GM19372 (cell line): ENCODE measurements at regions not wholly inside any gene's neighbourhood (a gene's known extent, or its start where the extent isn't known, plus 50 kb on each side); places are given as distances from the start of the nearest gene placed in this dataset.
"Not testable (repeated sequence)": the region's sequence is repeated elsewhere in the genome, so short reads cannot be mapped to it uniquely, and the experiment has no call there.

Experiments
- ATAC-seq: cut with Tn5 transposase; IDR thresholded peaks from one replicate; pipeline ENCODE4 v1.9.1; 2021; ENCODE audit warnings: mild to moderate bottlenecking, low read depth, moderate library complexity; ENCODE audit not compliant: unreplicated experiment

- ATAC-seq, result no peak
Observed at GRCh38 chr4:12963291-12963690, 520.8 kb downstream of the RAB28 start.

GRCh38 chr4:12961713-12962112, 522.4 kb downstream of the RAB28 start:
- ATAC-seq, result no peak

- ATAC-seq, result no peak
Observed at GRCh38 chr4:12958436-12958835, 525.7 kb downstream of the RAB28 start.

GRCh38 chr4:12957108-12957507, 527.0 kb downstream of the RAB28 start:
- no peak for ATAC-seq

GRCh38 chr4:12956026-12956425, 528.1 kb downstream of the RAB28 start:
- ATAC-seq, result no peak

- ATAC-seq, result no peak
Observed at GRCh38 chr4:12949719-12950490, 534.2 kb downstream of the RAB28 start.

GRCh38 chr4:12943069-12943468, 541.1 kb downstream of the RAB28 start:
- no peak for ATAC-seq

- no peak for ATAC-seq
Observed at GRCh38 chr4:12933760-12934221, 550.3 kb downstream of the RAB28 start.

GRCh38 chr4:12932203-12932788, 551.8 kb downstream of the RAB28 start:
- no peak for ATAC-seq

- no peak for ATAC-seq
Observed at GRCh38 chr4:12929784-12930183, 554.4 kb downstream of the RAB28 start.

GRCh38 chr4:12928751-12929150, 555.4 kb downstream of the RAB28 start:
- no peak for ATAC-seq

- peak; percentile 67 for ATAC-seq
Observed at GRCh38 chr4:12926189-12927066, 557.7 kb downstream of the RAB28 start.

- no peak for ATAC-seq
Observed at GRCh38 chr4:12924728-12925320, 559.3 kb downstream of the RAB28 start.

GRCh38 chr4:12924253-12924652, 559.9 kb downstream of the RAB28 start:
- ATAC-seq, result no peak

GRCh38 chr4:12912896-12913418, 571.2 kb downstream of the RAB28 start:
- ATAC-seq, result no peak

- no peak for ATAC-seq
Observed at GRCh38 chr4:12911750-12912358, 572.3 kb downstream of the RAB28 start.

- ATAC-seq, result not testable (repeated sequence)
Observed at GRCh38 chr4:12903640-12904039, 580.5 kb downstream of the RAB28 start.

GRCh38 chr4:12902735-12903134, 581.4 kb downstream of the RAB28 start:
- no peak for ATAC-seq

- ATAC-seq, result no peak
Observed at GRCh38 chr4:12897954-12898353, 586.2 kb downstream of the RAB28 start.

GRCh38 chr4:12894062-12894461, 590.1 kb downstream of the RAB28 start:
- ATAC-seq, result no peak
